Adrenal gland (tissue), 9 donors: ENCODE measurements at regions not wholly inside any gene's neighbourhood (a gene's known extent, or its start where the extent isn't known, plus 50 kb on each side); places are given as distances from the start of the nearest gene placed in this dataset.

ENCODE experiments used
- DNase-seq, 7 donors: peaks; one replicate each; pipeline ENCODE4 v3.0.0-alpha.2; 2019 to 2020
- H3K27ac ChIP-seq, 5 donors: fragments of 200-600 bp; sonication (generic) in 4 of 5; 1 replicate in 3 of 5; 2 replicates in 2 of 5; pipeline versions ENCODE4 v1.5.1 to v1.8.0; 2016 to 2020; ENCODE audit warnings: mild to moderate bottlenecking in 1 of 5
- H3K27me3 ChIP-seq: fragments of 200-600 bp; 2 replicates; pipeline ENCODE4 v1.8.0; 2021
- H3K36me3 ChIP-seq, 2 donors: fragments of 200-600 bp; replicated peaks in 1 of 2; 1 replicate in 1 of 2; 2 replicates in 1 of 2; pipeline versions ENCODE4 v1.5.1 to v1.8.0; 2018 to 2022
- H3K4me1 ChIP-seq, 2 donors: fragments of 200-600 bp; replicated peaks in 1 of 2; 1 replicate in 1 of 2; 2 replicates in 1 of 2; pipeline versions ENCODE4 v1.5.1 to v1.8.0; 2018 to 2021
- H3K4me3 ChIP-seq, 4 donors: fragments of 200-600 bp; sonication (generic) in 3 of 4; one replicate each; pipeline ENCODE4 v1.5.1; 2016 to 2018
- H3K9me3 ChIP-seq, 3 donors: fragments of 200-600 bp; sonication (generic) in 1 of 3; replicated peaks in 1 of 3; 1 replicate in 2 of 3; 2 replicates in 1 of 3; pipeline versions ENCODE4 v1.5.1 to v1.8.0; 2016 to 2021
- CTCF ChIP-seq, 6 experiments: fragments of 450-650 bp in 4 of 6; fragments of 200-600 bp in 2 of 6; sonication (generic) in 1 of 6; IDR thresholded peaks; 1 replicate in 5 of 6; 2 replicates in 1 of 6; pipeline versions ENCODE4 v1.5.1 to v1.8.0; 2016 to 2021; ENCODE audit warnings: antibody characterized with exemption in 6 of 6, mild to moderate bottlenecking in 2 of 6, moderate library complexity in 1 of 6
- POLR2A ChIP-seq, 2 donors: fragments of 450-650 bp; IDR thresholded peaks; one replicate each; pipeline ENCODE4 v1.6.1; 2017; ENCODE audit warnings: antibody characterized with exemption in 2 of 2, mild to moderate bottlenecking in 2 of 2, moderate library complexity in 1 of 2
- WGBS, 4 donors: extraction: QIAGEN DNeasy Blood & Tissue Kit in 2 of 4; methylation state at CpG; one replicate each; pipeline versions ENCODE4 v1.1.5 to v1.1.7; 2013 to 2017; 5-methylcytosine and 5-hydroxymethylcytosine counted together
- intact Hi-C, 2 donors: fragments of 100-400 bp; cut with DNase I; formaldehyde crosslinking; loops; one replicate each; pipeline versions ENCODE4 v1.14.1 to v1.15.0; 2022 to 2023
- donor health status: healthy with polysubstance abuse.
- donor health status: Bipolar disorder and iron deficiency.
- donor health status: DM: yes; HTN: yes; CAD: no.
- donor health status: DM: no; HTN: no; CAD: no.
- donor health status: DM: no; HTN: no; CAD: no.

GRCh38 chr10:71005337-71006305, 117.3 kb upstream of the PCBD1 start:
- Histone ChIP-seq H3K4me3 (no peak overlapping the region), H3K9me3 (no peaks in the 10 kb centered on the region), H3K27me3 (no peaks in the 10 kb centered on the region), H3K27ac (no peak overlapping the region), H3K4me1 (no peaks in the 10 kb centered on the region), H3K36me3 (no peaks in the 10 kb centered on the region)
- DNase-seq: no peak
- TF ChIP-seq CTCF (IDR thresholded peaks at IDR 0.05) (no peak), POLR2A (IDR thresholded peaks at IDR 0.05) (no peak)
- 76 to 88% (median 86%) methylated on average over 20 to 23 of the region's 23 CpGs for WGBS, 4 donors
- intact Hi-C loops: no loop called here

- no peaks in the 10 kb centered on the region for H3K9me3 ChIP-seq
- H3K27me3 ChIP-seq: no peaks in the 10 kb centered on the region
- H3K36me3 ChIP-seq: no peaks in the 10 kb centered on the region
- DNase-seq: no peak
- TF ChIP-seq POLR2A (IDR thresholded peaks at IDR 0.05): no peak
- TF ChIP-seq CTCF (IDR thresholded peaks at IDR 0.05): no peak
- intact Hi-C loops: no loop called here
- H3K27ac ChIP-seq: no peak overlapping the region
- no peak overlapping the region for H3K4me3 ChIP-seq
- 70 to 84% (median 77%) methylated on average over 4 of the region's 4 CpGs for whole genome bisulfite sequencing, 4 donors
- H3K4me1 ChIP-seq: no peaks in the 10 kb centered on the region
Measured at GRCh38 chr10:71006506-71006905, 118.1 kb upstream of the PCBD1 start.

- Histone ChIP-seq H3K36me3 (no peaks in the 10 kb centered on the region), H3K9me3 (no peaks in the 10 kb centered on the region), H3K4me3 (no peak overlapping the region), H3K27me3 (no peaks in the 10 kb centered on the region), H3K27ac (no peak overlapping the region), H3K4me1 (no peaks in the 10 kb centered on the region)
- no peak for DNase-seq
- 79 to 92% (median 82%) methylated on average over 4 of the region's 4 CpGs for WGBS, 4 donors
- intact Hi-C loops: no loop called here
- TF ChIP-seq POLR2A (IDR thresholded peaks at IDR 0.05) (no peak), CTCF (IDR thresholded peaks at IDR 0.05) (no peak)
Measured at GRCh38 chr10:71007516-71007915, 119.2 kb upstream of the PCBD1 start.

- 88 to 91% (median 89%) methylated on average over 11 of the region's 11 CpGs for WGBS, 4 donors
- Histone ChIP-seq H3K27ac (no peak overlapping the region), H3K4me1 (no peaks in the 10 kb centered on the region), H3K27me3 (no peaks in the 10 kb centered on the region), H3K9me3 (no peaks in the 10 kb centered on the region), H3K4me3 (no peak overlapping the region), H3K36me3 (no peaks in the 10 kb centered on the region)
- TF ChIP-seq POLR2A (IDR thresholded peaks at IDR 0.05) (no peak), CTCF (IDR thresholded peaks at IDR 0.05) (no peak)
- DNase-seq: no peak
- intact Hi-C loops: no loop called here
Measured at GRCh38 chr10:71008150-71008549, 119.8 kb upstream of the PCBD1 start.
